C4-2B (cell line): ENCODE measurements at regions not wholly inside any gene's neighbourhood (a gene's known extent, or its start where the extent isn't known, plus 50 kb on each side); places are given as distances from the start of the nearest gene placed in this dataset.

Source experiments
- ZFX ChIP-seq: fragments of 450-650 bp; IDR thresholded peaks from 2 replicates; pipeline ENCODE4 v1.6.1; 2017
- TF ChIP-seq, protein P1 (sequence below): fragments of 450-650 bp; conservative IDR thresholded peaks from 2 replicates; pipeline ENCODE4 v1.5.1; 2017; ENCODE audit warnings: mild to moderate bottlenecking

DNA sequence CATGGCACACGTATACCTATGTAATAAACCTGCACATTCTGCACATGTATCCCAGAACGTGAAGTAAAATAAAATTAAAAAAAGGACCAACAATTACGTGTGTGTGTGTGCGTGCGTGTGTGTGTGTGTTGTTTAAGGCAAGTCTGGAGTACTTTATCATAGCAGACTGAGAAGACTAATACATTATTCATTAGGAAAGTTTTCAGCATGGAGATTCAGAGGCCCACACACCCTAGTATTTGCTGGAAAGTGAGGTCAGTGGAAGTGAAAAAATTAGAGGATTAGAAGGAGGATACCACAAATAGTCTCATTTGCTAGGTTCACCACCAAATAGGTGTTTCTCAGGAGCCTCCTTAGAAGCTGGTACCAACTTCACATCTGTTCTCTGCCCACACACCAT is 457.1 kb upstream of the CPEB2 start:
- TF ChIP-seq, protein P1, sequence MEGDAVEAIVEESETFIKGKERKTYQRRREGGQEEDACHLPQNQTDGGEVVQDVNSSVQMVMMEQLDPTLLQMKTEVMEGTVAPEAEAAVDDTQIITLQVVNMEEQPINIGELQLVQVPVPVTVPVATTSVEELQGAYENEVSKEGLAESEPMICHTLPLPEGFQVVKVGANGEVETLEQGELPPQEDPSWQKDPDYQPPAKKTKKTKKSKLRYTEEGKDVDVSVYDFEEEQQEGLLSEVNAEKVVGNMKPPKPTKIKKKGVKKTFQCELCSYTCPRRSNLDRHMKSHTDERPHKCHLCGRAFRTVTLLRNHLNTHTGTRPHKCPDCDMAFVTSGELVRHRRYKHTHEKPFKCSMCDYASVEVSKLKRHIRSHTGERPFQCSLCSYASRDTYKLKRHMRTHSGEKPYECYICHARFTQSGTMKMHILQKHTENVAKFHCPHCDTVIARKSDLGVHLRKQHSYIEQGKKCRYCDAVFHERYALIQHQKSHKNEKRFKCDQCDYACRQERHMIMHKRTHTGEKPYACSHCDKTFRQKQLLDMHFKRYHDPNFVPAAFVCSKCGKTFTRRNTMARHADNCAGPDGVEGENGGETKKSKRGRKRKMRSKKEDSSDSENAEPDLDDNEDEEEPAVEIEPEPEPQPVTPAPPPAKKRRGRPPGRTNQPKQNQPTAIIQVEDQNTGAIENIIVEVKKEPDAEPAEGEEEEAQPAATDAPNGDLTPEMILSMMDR, result no peak
- TF ChIP-seq ZFX, result no peak
